Upper lobe of left lung (tissue), 4 donors: ENCODE measurements at regions not wholly inside any gene's neighbourhood (a gene's known extent, or its start where the extent isn't known, plus 50 kb on each side); places are given as distances from the start of the nearest gene placed in this dataset.

Source experiments
- CTCF ChIP-seq, 6 experiments: fragments of 450-650 bp in 4 of 6; fragments of 200-600 bp in 2 of 6; sonication (generic) in 2 of 6; IDR thresholded peaks; one replicate each; pipeline ENCODE4 v1.5.1; 2016 to 2019; ENCODE audit warnings: antibody characterized with exemption in 6 of 6
- POLR2A ChIP-seq, 4 donors: fragments of 450-650 bp; IDR thresholded peaks; one replicate each; pipeline ENCODE4 v1.5.1; 2016 to 2017; ENCODE audit warnings: antibody characterized with exemption in 4 of 4, mild to moderate bottlenecking in 2 of 4
- POLR2AphosphoS5 ChIP-seq, 2 donors: sonication (generic); formaldehyde crosslinking; IDR thresholded peaks; one replicate each; pipeline ENCODE4 v1.5.1; 2017; ENCODE audit warnings: antibody characterized with exemption in 2 of 2

DNA sequence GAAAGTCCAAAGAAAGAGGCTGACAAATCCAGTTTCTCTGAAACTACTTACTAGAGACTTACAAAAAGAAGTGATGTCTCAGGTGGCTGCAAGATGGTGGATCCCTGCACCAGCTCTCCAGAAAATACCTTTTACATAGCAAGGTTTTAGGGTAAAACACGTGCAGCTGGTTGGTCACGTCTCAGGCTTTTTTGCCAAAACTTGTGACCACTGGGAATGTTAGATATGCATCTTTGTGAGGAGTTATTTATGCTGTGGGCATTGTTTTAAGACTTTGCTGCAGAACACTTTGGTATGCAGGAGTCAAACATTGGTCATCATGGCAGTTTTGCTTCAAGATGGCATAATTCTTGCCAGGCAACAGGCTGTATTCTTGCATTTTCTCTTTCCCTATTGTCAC is 1352.8 kb downstream of the REEP3 start:
- TF ChIP-seq POLR2A (IDR thresholded peaks at IDR 0.05), result no peak
- no peak for TF ChIP-seq CTCF (IDR thresholded peaks at IDR 0.05)
- no peak for TF ChIP-seq POLR2AphosphoS5 (IDR thresholded peaks at IDR 0.05)
